HG03066 (cell line): ENCODE measurements at regions not wholly inside any gene's neighbourhood (a gene's known extent, or its start where the extent isn't known, plus 50 kb on each side); places are given as distances from the start of the nearest gene placed in this dataset.
A peak's percentile ranks its signal among the peaks of the same experiment; 100 is the strongest.

Source experiments
- ATAC-seq: cut with Tn5 transposase; IDR thresholded peaks from one replicate; pipeline ENCODE4 v1.9.1; 2021; ENCODE audit warnings: low read depth; ENCODE audit not compliant: unreplicated experiment

- no peak for ATAC-seq
Measured at GRCh38 chr4:110949542-110949941, 326.7 kb upstream of the PITX2 start.

GRCh38 chr4:110950731-110951130 lies 327.9 kb upstream of the PITX2 start:
- no peak for ATAC-seq

GRCh38 chr4:110953191-110953590 lies 330.3 kb upstream of the PITX2 start:
- no peak for ATAC-seq

GRCh38 chr4:110953898-110954297 lies 331.0 kb upstream of the PITX2 start:
- no peak for ATAC-seq

- ATAC-seq, result no peak
Measured at GRCh38 chr4:110955748-110956147, 332.9 kb upstream of the PITX2 start.

GRCh38 chr4:110959041-110959643 lies 336.3 kb upstream of the PITX2 start:
- ATAC-seq, result no peak

- no peak for ATAC-seq
Measured at GRCh38 chr4:110961066-110961465, 338.2 kb upstream of the PITX2 start.

GRCh38 chr4:110962616-110963015 lies 339.7 kb upstream of the PITX2 start:
- ATAC-seq, result no peak

- no peak for ATAC-seq
Measured at GRCh38 chr4:110963662-110964280, 340.9 kb upstream of the PITX2 start.

- ATAC-seq, result no peak
Measured at GRCh38 chr4:110967936-110968335, 345.1 kb upstream of the PITX2 start.

GRCh38 chr4:110970642-110971041 lies 347.8 kb upstream of the PITX2 start:
- ATAC-seq, result peak; percentile 63

- ATAC-seq, result no peak
Measured at GRCh38 chr4:110975338-110975737, 352.5 kb upstream of the PITX2 start.

GRCh38 chr4:110977554-110977953 lies 354.7 kb upstream of the PITX2 start:
- ATAC-seq, result no peak

- ATAC-seq, result no peak
Measured at GRCh38 chr4:110978761-110979160, 355.9 kb upstream of the PITX2 start.

- no peak for ATAC-seq
Measured at GRCh38 chr4:110982486-110982885, 359.6 kb upstream of the PITX2 start.

GRCh38 chr4:110988722-110989121 lies 365.8 kb upstream of the PITX2 start:
- no peak for ATAC-seq

GRCh38 chr4:110989125-110989524 lies 366.2 kb upstream of the PITX2 start:
- ATAC-seq, result no peak

- no peak for ATAC-seq
Measured at GRCh38 chr4:110994781-110995180, 371.9 kb upstream of the PITX2 start.

- ATAC-seq, result no peak
Measured at GRCh38 chr4:110998320-110998719, 375.4 kb upstream of the PITX2 start.

- ATAC-seq, result no peak
Measured at GRCh38 chr4:111011458-111011857, 388.6 kb upstream of the PITX2 start.

GRCh38 chr4:111013846-111014245 lies 391.0 kb upstream of the PITX2 start:
- ATAC-seq, result no peak

GRCh38 chr4:111014537-111014936 lies 391.7 kb upstream of the PITX2 start:
- no peak for ATAC-seq

- ATAC-seq, result no peak
Measured at GRCh38 chr4:111016416-111016815, 393.5 kb upstream of the PITX2 start.
